UCSD-AML1 (cell line): ENCODE measurements at regions not wholly inside any gene's neighbourhood (a gene's known extent, or its start where the extent isn't known, plus 50 kb on each side); places are given as distances from the start of the nearest gene placed in this dataset.
"Not testable (repeated sequence)": the region's sequence is repeated elsewhere in the genome, so short reads cannot be mapped to it uniquely, and the experiment has no call there.

ENCODE experiments used
- DNase-seq: peaks from one replicate; lab custom pipeline; 2025; ENCODE audit not compliant: unreplicated experiment; lab: John Stamatoyannopoulos, UW

DNA sequence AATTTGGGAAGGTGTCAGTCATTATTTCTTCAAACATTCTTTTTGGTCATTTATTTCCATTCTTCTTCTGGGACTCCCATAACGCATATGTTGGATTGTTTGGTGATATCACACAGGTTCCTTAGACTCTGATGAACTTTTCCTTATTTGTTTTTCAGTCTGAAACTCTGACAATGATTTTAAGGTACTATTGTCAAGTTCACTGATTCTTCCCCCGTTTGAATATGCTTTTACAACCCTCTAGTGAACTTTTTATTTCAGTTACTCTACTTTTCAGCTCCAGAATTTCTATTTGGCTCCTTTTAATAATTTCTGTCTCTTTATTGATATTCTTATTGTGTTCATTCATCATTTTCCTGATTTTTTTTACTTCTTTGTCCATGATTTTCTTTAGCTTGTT lies 92.5 kb upstream of the RORB start:
- no peak for DNase-seq

DNA sequence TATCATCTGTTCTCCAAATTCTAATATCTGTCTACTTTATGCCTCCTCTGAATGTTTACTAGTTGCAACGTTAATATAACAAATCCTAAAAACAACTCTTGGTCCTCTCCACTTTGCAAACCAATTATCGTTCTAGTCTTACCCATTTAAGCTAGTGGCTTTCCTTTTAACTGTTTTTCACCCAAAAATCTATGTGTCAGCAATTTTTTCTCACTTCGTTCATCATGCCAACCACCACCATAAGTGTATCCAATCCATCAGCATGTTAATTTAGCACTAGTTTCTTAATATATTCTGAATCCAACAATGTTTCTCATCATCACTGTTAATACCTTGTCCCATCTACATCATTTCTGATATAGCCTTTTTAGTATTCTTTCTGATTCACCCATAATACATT lies 90.0 kb upstream of the RORB start:
- no peak for DNase-seq

DNA sequence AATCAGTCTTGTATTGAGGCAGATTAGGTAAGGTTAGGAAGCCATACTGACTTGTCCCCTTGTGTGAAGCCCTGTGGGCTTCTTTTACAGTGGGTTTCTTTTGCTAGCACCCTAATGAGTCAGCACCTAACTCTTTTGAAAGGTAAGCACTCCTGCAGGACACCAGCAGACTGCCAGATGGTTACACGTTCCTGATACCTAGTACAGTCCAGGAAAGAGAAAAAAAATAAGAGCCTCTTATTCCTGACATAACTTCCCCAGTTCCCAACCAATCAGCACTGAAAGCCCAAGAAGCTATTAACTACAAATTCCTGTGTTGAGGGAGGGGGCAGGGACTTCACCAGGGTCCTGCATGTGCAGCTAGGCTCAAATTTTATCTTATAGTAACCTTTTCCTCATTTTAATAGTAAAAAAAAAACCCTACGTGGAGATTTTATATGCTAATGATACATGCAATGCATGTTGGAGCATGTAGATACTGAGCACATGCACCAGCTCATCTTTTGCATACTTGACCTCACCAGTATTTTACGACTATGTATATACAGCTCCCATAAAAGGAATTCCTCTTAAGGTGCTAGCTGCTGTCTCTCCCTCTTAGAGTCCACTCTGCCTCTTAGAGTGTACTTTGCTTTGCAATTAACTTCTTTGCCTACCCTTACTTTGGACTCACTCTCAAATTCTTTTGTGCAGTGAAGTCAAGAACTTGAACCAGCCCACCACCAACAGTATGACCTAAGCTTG lies 84.7 kb upstream of the RORB start:
- no peak for DNase-seq

DNA sequence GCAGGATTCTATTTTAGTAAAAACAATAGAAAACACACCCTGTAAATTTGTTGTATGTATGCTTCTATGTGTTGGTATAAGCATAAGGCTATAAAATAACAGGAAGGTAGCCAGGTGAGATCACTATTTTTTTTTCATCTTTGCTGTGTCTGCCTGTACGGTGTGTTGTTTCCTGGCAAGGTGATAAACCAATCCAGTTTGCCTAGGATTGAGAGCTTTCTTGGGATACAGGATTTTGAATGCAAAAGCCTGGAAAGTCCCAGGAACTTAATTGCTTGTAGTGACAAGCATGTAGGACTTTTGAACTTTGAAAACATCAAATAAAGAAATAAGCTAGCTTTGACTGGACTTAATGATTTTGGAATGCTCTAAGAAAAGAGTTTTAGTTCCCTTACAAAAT lies 83.3 kb upstream of the RORB start:
- DNase-seq, result no peak

DNA sequence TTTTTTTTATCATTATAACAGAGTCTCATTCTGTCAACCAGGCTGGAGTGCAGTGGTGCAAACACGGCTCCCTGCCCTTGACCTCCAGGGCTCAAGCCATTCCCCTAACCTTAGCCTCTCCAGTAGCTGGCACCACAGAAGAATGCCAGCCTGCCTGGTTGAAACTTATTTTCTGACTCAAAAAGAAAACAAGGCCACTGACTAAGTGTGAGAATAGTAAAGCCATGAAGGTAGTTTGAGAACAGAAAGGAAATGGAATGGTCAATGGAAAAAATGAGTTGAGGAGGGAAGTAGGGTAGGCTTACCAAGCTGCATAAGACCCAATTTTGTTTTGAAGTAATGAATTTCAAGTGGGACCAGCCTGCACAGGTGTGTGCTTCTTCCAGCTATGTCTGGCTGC lies 82.8 kb upstream of the RORB start:
- DNase-seq, result no peak

DNA sequence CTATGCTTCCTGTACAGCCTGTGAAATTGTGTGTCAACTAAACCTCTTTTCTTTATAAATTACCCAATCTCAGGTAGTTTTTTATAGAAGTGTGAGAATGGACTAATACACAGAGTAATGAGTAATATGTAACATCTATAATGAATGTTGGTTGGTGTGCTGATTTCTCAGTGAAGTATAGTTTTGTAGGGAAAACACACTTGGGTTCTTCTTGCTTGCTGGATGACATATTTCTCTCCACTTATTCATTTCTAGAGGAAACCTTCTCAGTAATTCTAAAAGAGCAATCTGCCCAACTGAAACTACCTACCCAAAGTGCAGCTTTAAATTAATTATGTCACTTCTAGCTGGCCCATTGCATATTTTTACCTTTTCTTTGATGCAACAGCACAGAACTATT lies 81.1 kb upstream of the RORB start:
- DNase-seq, result no peak

DNA sequence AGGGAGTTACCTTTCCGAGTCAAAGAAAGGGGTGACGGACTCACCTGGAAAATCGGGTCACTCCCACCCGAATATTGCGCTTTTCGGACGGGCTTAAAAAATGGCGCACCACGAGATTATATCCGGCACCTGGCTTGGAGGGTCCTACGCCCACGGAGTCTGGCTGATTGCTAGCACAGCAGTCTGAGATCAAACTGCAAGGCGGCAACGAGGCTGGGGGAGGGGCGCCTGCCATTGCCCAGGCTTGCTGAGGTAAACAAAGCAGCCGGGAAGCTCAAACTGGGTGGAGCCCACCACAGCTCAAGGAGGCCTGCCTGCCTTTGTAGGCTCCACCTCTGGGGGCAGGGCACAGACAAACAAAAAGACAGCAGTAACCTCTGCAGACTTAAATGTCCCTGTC lies 72.6 kb upstream of the RORB start:
- DNase-seq, result not testable (repeated sequence)

DNA sequence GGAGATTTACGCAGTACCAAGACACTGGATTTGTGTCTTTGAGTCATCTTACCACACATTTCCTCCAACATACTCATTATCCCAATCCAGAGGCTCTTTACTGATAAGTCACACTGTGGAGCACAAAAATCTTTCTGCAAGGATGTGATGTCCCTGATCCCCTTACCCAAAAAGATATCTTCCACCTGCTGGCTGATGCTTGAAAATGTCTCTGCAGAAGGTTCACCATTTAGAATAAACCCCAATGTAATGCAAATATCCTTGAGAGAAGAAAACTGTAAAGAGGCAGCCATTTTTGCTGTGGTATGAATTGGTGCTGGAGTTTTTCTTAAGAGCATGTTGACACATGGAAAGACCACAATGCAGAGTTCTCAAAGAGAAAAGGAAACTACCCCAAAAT lies 65.7 kb upstream of the RORB start:
- no peak for DNase-seq

DNA sequence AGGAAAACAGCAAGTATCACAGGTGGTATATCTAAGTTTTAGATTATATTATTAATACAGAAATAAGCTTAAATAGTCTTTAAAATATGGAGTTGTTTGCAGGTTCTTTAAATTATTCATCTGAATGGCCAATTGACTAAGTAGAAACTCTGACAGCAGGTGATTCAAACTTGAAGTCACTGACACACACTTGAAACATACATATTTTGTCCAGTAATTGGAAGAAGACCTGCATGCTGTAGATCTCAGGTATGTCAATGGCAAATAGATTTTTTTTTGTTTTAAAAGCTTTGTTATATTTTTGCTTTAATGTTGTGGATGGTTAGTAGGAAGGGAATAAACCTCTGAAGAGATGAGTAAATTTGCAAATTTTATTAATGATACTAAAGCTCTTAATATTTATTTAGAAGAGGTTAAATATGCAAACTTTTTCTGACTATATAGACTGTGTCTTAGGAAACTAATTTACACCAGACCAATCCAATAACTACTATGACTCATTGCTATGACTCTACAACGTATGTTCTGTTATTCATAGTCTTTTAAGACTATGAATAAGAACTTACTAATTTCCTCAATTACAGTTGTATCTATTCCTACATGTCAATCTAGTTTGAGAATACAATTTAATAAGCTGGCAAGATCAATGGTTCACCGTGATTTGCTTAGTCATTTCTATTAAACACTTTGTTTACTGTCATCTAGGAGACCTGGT lies 53.9 kb upstream of the RORB start:
- no peak for DNase-seq

DNA sequence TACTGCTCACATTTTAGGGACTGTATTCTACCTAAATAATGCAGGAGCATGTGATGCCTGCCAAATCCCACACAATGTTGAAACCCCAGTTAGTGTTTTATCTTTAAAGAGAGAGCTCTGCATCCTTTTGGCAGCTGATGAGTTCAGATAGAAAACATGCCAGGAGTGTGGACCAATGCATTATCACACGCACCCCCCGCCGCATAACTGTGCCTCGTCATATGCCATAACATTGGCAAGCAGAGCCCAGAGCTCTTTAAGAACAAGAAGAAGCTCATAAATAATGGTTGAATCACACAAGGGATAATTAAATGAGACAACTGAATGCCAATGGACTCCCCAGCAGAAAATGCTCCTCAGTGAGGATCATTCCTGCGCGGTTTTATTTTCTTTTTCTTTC lies 52.8 kb upstream of the RORB start:
- no peak for DNase-seq
